B cell (primary cell): ENCODE measurements at regions not wholly inside any gene's neighbourhood (a gene's known extent, or its start where the extent isn't known, plus 50 kb on each side); places are given as distances from the start of the nearest gene placed in this dataset.

Experiments used
- ATAC-seq: fragments of 200-7000 bp; cut with Tn5 transposase; one replicate; pipeline ENCODE4 v1.10.0; 2021; ENCODE audit warnings: low read depth, mild to moderate bottlenecking, moderate number of reproducible peaks, moderate library complexity
- CTCF ChIA-PET: fragments of 350-600 bp; sonication (Branson Sonifier 250); formaldehyde crosslinking; loops from one replicate; lab custom pipeline; 2021; ENCODE audit warnings: antibody characterized with exemption, inconsistent platforms; lab: Charles Lee
- POLR2A ChIA-PET: fragments of 350-600 bp; sonication (Branson Sonifier 250); formaldehyde crosslinking; loops from one replicate; lab custom pipeline; 2021; ENCODE audit warnings: antibody characterized with exemption; lab: Charles Lee
- DNase-seq: peaks from one replicate; pipeline ENCODE4 v3.0.0; 2013
- H2AFZ ChIP-seq: 2 replicates; pipeline ENCODE4 v1.6.1; 2012; ENCODE audit warnings: mild to moderate bottlenecking, low read depth, low read length; ENCODE audit not compliant: insufficient read depth, poor library complexity, severe bottlenecking
- H3K27ac ChIP-seq, 2 donors: 1 replicate in 1 of 2; 2 replicates in 1 of 2; pipeline ENCODE4 v1.5.1; 2012 to 2013; ENCODE audit warnings: low read length in 2 of 2, mild to moderate bottlenecking in 2 of 2, moderate library complexity in 1 of 2
- H3K27me3 ChIP-seq, 4 experiments: fragments of 200-600 bp in 1 of 4; sonication (generic) in 1 of 4; replicated peaks in 1 of 4; 1 replicate in 2 of 4; 2 replicates in 2 of 4; pipeline versions ENCODE4 v1.6.1 to v1.7.0; 2013 to 2016; ENCODE audit warnings: low read length in 3 of 4, mild to moderate bottlenecking in 2 of 4, mixed read lengths in 1 of 4, moderate library complexity in 1 of 4; ENCODE audit not compliant: insufficient read depth in 4 of 4, control insufficient read depth in 3 of 4; ENCODE audit errors: control extremely low read depth in 1 of 4
- H3K36me3 ChIP-seq, 2 experiments: replicated peaks in 1 of 2; 1 replicate in 1 of 2; 2 replicates in 1 of 2; pipeline versions ENCODE4 v1.6.1 to v1.7.1; 2013; ENCODE audit warnings: low read length in 1 of 2; ENCODE audit not compliant: insufficient read depth in 2 of 2, control insufficient read depth in 1 of 2; ENCODE audit errors: control extremely low read depth in 1 of 2, extremely low read depth in 1 of 2
- H3K4me1 ChIP-seq, 2 donors: fragments of 200-600 bp in 1 of 2; sonication (generic) in 1 of 2; 1 replicate in 1 of 2; 2 replicates in 1 of 2; pipeline versions ENCODE4 v1.5.1 to v1.6.1; 2013 to 2017; ENCODE audit warnings: low read length in 2 of 2; ENCODE audit not compliant: control insufficient read depth in 2 of 2, insufficient read depth in 2 of 2
- H3K4me2 ChIP-seq: replicated peaks from 2 replicates; pipeline ENCODE3; 2012; ENCODE audit warnings: mild to moderate bottlenecking, low read depth, low read length; ENCODE audit not compliant: poor library complexity, severe bottlenecking
- H3K4me3 ChIP-seq, 5 experiments: fragments of 200-600 bp in 1 of 5; sonication (generic) in 1 of 5; 1 replicate in 3 of 5; 2 replicates in 2 of 5; pipeline versions ENCODE4 v1.5.1 to v1.7.0; 2011 to 2016; ENCODE audit warnings: low read length in 4 of 5, mild to moderate bottlenecking in 4 of 5, low read depth in 2 of 5, control low read depth in 1 of 5, moderate library complexity in 1 of 5; ENCODE audit not compliant: insufficient read depth in 1 of 5; ENCODE audit errors: control extremely low read depth in 1 of 5, extremely low read depth in 1 of 5
- H3K79me2 ChIP-seq: fragments of 200-600 bp; sonication (generic); one replicate; pipeline ENCODE4 v1.6.0; 2016; ENCODE audit warnings: low read length; ENCODE audit not compliant: control insufficient read depth, insufficient read depth
- H3K9ac ChIP-seq: fragments of 200-600 bp; sonication (generic); 2 replicates; pipeline ENCODE4 v1.6.1; 2017; ENCODE audit warnings: mild to moderate bottlenecking, low read length, moderate library complexity
- H3K9me3 ChIP-seq, 3 donors: one replicate each; pipeline versions ENCODE4 v1.6.1 to v1.7.1; 2013; ENCODE audit warnings: low read length in 2 of 3; ENCODE audit not compliant: control insufficient read depth in 2 of 3, insufficient read depth in 1 of 3; ENCODE audit errors: control extremely low read depth in 1 of 3
- H4K20me1 ChIP-seq: 2 replicates; pipeline ENCODE4 v1.6.0; 2012; ENCODE audit warnings: mild to moderate bottlenecking, low read length; ENCODE audit not compliant: insufficient read depth, control insufficient read depth, poor library complexity, severe bottlenecking
- H3K27ac Mint-ChIP-seq: one replicate; pipeline ENCODE4 v1.8.0; 2021; ENCODE audit warnings: mixed read lengths
- H3K27me3 Mint-ChIP-seq: one replicate; pipeline ENCODE4 v1.8.0; 2021; ENCODE audit warnings: mixed read lengths
- H3K4me1 Mint-ChIP-seq: one replicate; pipeline ENCODE4 v1.8.0; 2021; ENCODE audit warnings: mixed read lengths
- H3K4me3 Mint-ChIP-seq: one replicate; pipeline ENCODE4 v1.8.0; 2021; ENCODE audit warnings: mixed read lengths
- H3K9me3 Mint-ChIP-seq: one replicate; pipeline ENCODE4 v1.8.0; 2022; ENCODE audit warnings: mixed read lengths; ENCODE audit not compliant: insufficient read depth
- CTCF ChIP-seq: fragments of 200-600 bp; IDR thresholded peaks from one replicate; pipeline ENCODE4 v1.8.0; 2022; ENCODE audit warnings: antibody characterized with exemption, mild to moderate bottlenecking
- EZH2 ChIP-seq: IDR thresholded peaks from 2 replicates; pipeline ENCODE4 v1.6.1; 2012; ENCODE audit warnings: borderline replicate concordance, low read depth, mild to moderate bottlenecking, moderate library complexity, low read length; ENCODE audit not compliant: insufficient read depth, poor library complexity, severe bottlenecking
- WGBS: methylation state at CpG from one replicate; pipeline ENCODE4 v1.1.5; 2013; ENCODE audit warnings: missing lambda C conversion rate; ENCODE audit not compliant: insufficient coverage; 5-methylcytosine and 5-hydroxymethylcytosine counted together
- intact Hi-C: fragments of 100-400 bp; cut with micrococcal nuclease; formaldehyde crosslinking; loops from one replicate; pipeline ENCODE4 v1.10.0; 2022

GRCh38 chr5:159644053-159644452, 272.2 kb upstream of the ADRA1B start:
- Histone ChIP-seq H2AFZ (no peak overlapping the region), H4K20me1 (no peaks in the 10 kb centered on the region), H3K27ac (no peak overlapping the region), H3K79me2 (no peaks in the 10 kb centered on the region), H3K36me3 (no peaks in the 10 kb centered on the region), H3K27me3 (peaks cover 0 to 2% (median 0%) of the 10 kb centered on the region in 4 experiments), H3K4me3 (no peak overlapping the region), H3K4me1 (no peaks in the 10 kb centered on the region), H3K9ac (no peak overlapping the region), H3K4me2 (no peak overlapping the region), H3K9me3 (no peaks in the 10 kb centered on the region)
- ChIA-PET POLR2A (no interaction called here), CTCF (no interaction called here)
- WGBS: no CpG with 5 or more reads among the region's 1 CpG
- Mint-ChIP-seq H3K27ac (no peak overlapping the region), H3K4me3 (no peak overlapping the region), H3K27me3 (peaks cover 3% of the 10 kb centered on the region), H3K4me1 (no peaks in the 10 kb centered on the region), H3K9me3 (no peaks in the 10 kb centered on the region)
- intact Hi-C loops: no loop called here
- TF ChIP-seq CTCF (no peak), EZH2 (no peak)
- DNase-seq (no peak), ATAC-seq (no peak)

- H3K36me3 ChIP-seq: no peaks in the 10 kb centered on the region
- no peaks in the 10 kb centered on the region for H3K4me1 Mint-ChIP-seq
- 90% methylated on average over 2 of the region's 7 CpGs for WGBS
- H3K27ac ChIP-seq: no peak overlapping the region
- no peaks in the 10 kb centered on the region for H3K79me2 ChIP-seq
- CTCF ChIA-PET: no interaction called here
- peaks cover 0 to 2% (median 0%) of the 10 kb centered on the region in 4 experiments for H3K27me3 ChIP-seq
- H3K4me3 ChIP-seq: no peak overlapping the region
- no peaks in the 10 kb centered on the region for H3K9me3 Mint-ChIP-seq
- no peaks in the 10 kb centered on the region for H3K9me3 ChIP-seq
- H4K20me1 ChIP-seq: no peaks in the 10 kb centered on the region
- peaks cover 3% of the 10 kb centered on the region for H3K27me3 Mint-ChIP-seq
- no peak overlapping the region for H3K4me3 Mint-ChIP-seq
- no peak overlapping the region for H3K4me2 ChIP-seq
- DNase-seq: no peak
- POLR2A ChIA-PET: no interaction called here
- intact Hi-C loops: no loop called here
- no peak for ATAC-seq
- TF ChIP-seq EZH2 (no peak), CTCF (no peak)
- no peaks in the 10 kb centered on the region for H3K4me1 ChIP-seq
- H3K9ac ChIP-seq: no peak overlapping the region
- no peak overlapping the region for H3K27ac Mint-ChIP-seq
- no peak overlapping the region for H2AFZ ChIP-seq
Measured at GRCh38 chr5:159645179-159645846, 271.0 kb upstream of the ADRA1B start.
